GM23248 (cell line): ENCODE measurements at regions not wholly inside any gene's neighbourhood (a gene's known extent, or its start where the extent isn't known, plus 50 kb on each side); places are given as distances from the start of the nearest gene placed in this dataset.

Experiments used
- EZH2 ChIP-seq: fragments of 200-600 bp; sonication (generic); IDR thresholded peaks from 2 replicates; pipeline ENCODE4 v1.6.1; 2018; ENCODE audit warnings: antibody characterized with exemption, mild to moderate bottlenecking; ENCODE audit not compliant: insufficient read depth, poor library complexity, severe bottlenecking
- EZH2phosphoT487 ChIP-seq: fragments of 200-600 bp; sonication (generic); IDR thresholded peaks from 2 replicates; pipeline ENCODE4 v1.6.1; 2018; ENCODE audit warnings: antibody characterized with exemption, moderate library complexity, mild to moderate bottlenecking, low read depth; ENCODE audit not compliant: insufficient read depth

DNA sequence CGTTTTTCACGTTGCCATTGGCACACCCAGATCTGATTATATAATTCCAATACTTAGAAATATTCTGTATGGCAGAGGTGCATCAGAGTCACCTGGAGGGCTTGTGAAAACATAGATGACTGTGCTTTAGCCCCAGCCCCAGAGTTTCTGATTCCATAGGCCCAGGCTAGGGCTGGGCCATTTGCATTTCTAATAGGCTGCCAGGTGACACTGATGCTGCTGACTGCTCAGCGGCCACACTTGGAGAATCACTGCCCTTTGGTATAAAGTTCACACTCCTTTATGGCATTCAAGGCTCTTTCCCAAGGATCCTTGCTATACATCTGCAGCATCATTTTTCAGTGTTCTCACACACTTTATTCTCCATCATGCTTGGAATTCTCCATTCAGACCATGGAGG is 137.1 kb downstream of the AKAP11 start:
- TF ChIP-seq EZH2 (no peak), EZH2phosphoT487 (no peak)
